Activated T-cell treated with anti-CD3 and anti-CD28 coated beads for 1 hour (primary cell): ENCODE measurements at regions not wholly inside any gene's neighbourhood (a gene's known extent, or its start where the extent isn't known, plus 50 kb on each side); places are given as distances from the start of the nearest gene placed in this dataset.

Experiments
- DNase-seq: peaks from one replicate; pipeline ENCODE4 v3.0.0-alpha.2; 2020; ENCODE audit warnings: low read depth

- no peak for DNase-seq
Observed at GRCh38 chr4:15339737-15340136, 88.1 kb upstream of the C1QTNF7 start.

- no peak for DNase-seq
Observed at GRCh38 chr4:15340332-15340731, 87.5 kb upstream of the C1QTNF7 start.

- no peak for DNase-seq
Observed at GRCh38 chr4:15340902-15341732, 86.7 kb upstream of the C1QTNF7 start.

- no peak for DNase-seq
Observed at GRCh38 chr4:15341733-15342300, 86.0 kb upstream of the C1QTNF7 start.

- no peak for DNase-seq
Observed at GRCh38 chr4:15343000-15343399, 84.8 kb upstream of the C1QTNF7 start.

GRCh38 chr4:15343581-15343980 is 84.3 kb upstream of the C1QTNF7 start:
- DNase-seq = no peak

GRCh38 chr4:15344041-15344440 is 83.8 kb upstream of the C1QTNF7 start:
- no peak for DNase-seq

GRCh38 chr4:15345134-15345533 is 82.7 kb upstream of the C1QTNF7 start:
- DNase-seq = no peak

- DNase-seq = no peak
Observed at GRCh38 chr4:15348236-15348635, 79.6 kb upstream of the C1QTNF7 start.

GRCh38 chr4:15348695-15349094 is 79.1 kb upstream of the C1QTNF7 start:
- DNase-seq = no peak

GRCh38 chr4:15349531-15349935 is 78.3 kb upstream of the C1QTNF7 start:
- DNase-seq = no peak

GRCh38 chr4:15349965-15350364 is 77.9 kb upstream of the C1QTNF7 start:
- no peak for DNase-seq

GRCh38 chr4:15352524-15352923 is 75.3 kb upstream of the C1QTNF7 start:
- no peak for DNase-seq

GRCh38 chr4:15353207-15353606 is 74.6 kb upstream of the C1QTNF7 start:
- no peak for DNase-seq

GRCh38 chr4:15354371-15355297 is 73.2 kb upstream of the C1QTNF7 start:
- DNase-seq = no peak

- no peak for DNase-seq
Observed at GRCh38 chr4:15361529-15361928, 66.3 kb upstream of the C1QTNF7 start.

- no peak for DNase-seq
Observed at GRCh38 chr4:15362541-15362940, 65.3 kb upstream of the C1QTNF7 start.

GRCh38 chr4:15364183-15364582 is 63.6 kb upstream of the C1QTNF7 start:
- no peak for DNase-seq

- no peak for DNase-seq
Observed at GRCh38 chr4:15365641-15366040, 62.2 kb upstream of the C1QTNF7 start.

GRCh38 chr4:15366721-15367120 is 61.1 kb upstream of the C1QTNF7 start:
- no peak for DNase-seq

GRCh38 chr4:15368856-15369255 is 59.0 kb upstream of the C1QTNF7 start:
- no peak for DNase-seq

GRCh38 chr4:15370296-15370695 is 57.5 kb upstream of the C1QTNF7 start:
- no peak for DNase-seq

- DNase-seq = no peak
Observed at GRCh38 chr4:15373363-15373762, 54.5 kb upstream of the C1QTNF7 start.
